Subcutaneous abdominal adipose tissue (tissue), 5 donors: ENCODE measurements at regions not wholly inside any gene's neighbourhood (a gene's known extent, or its start where the extent isn't known, plus 50 kb on each side); places are given as distances from the start of the nearest gene placed in this dataset.

Experiments used
- H3K27ac ChIP-seq: one replicate; pipeline ENCODE4 v1.7.0; 2013; ENCODE audit warnings: low read depth, mild to moderate bottlenecking, inconsistent platforms, low read length, moderate library complexity
- H3K27me3 ChIP-seq, 5 donors: one replicate each; pipeline ENCODE4 v1.7.0; 2013; ENCODE audit warnings: low read length in 5 of 5, inconsistent platforms in 1 of 5; ENCODE audit not compliant: control insufficient read depth in 5 of 5, insufficient read depth in 4 of 5
- H3K36me3 ChIP-seq, 5 donors: one replicate each; pipeline ENCODE4 v1.7.0; 2013; ENCODE audit warnings: low read length in 5 of 5; ENCODE audit not compliant: control insufficient read depth in 5 of 5, insufficient read depth in 5 of 5
- H3K4me1 ChIP-seq, 5 donors: one replicate each; pipeline ENCODE4 v1.7.0; 2013; ENCODE audit warnings: low read length in 5 of 5, mild to moderate bottlenecking in 3 of 5, moderate library complexity in 1 of 5; ENCODE audit not compliant: control insufficient read depth in 5 of 5, insufficient read depth in 5 of 5
- H3K4me3 ChIP-seq, 5 donors: one replicate each; pipeline ENCODE4 v1.7.0; 2013; ENCODE audit warnings: low read length in 5 of 5, low read depth in 1 of 5
- H3K9ac ChIP-seq, 5 donors: one replicate each; pipeline ENCODE4 v1.7.0; 2013; ENCODE audit warnings: low read length in 5 of 5, mild to moderate bottlenecking in 4 of 5, moderate library complexity in 3 of 5
- H3K9me3 ChIP-seq, 5 donors: one replicate each; pipeline ENCODE4 v1.7.0; 2013; ENCODE audit warnings: low read length in 5 of 5; ENCODE audit not compliant: control insufficient read depth in 5 of 5
- donor health status: healthy.
- donor health status: healthy.
- donor health status: healthy.
- donor health status: healthy.
- donor health status: healthy.

- Histone ChIP-seq H3K4me1 (peaks cover 0 to 5% (median 0%) of the 10 kb centered on the region in 5 donors), H3K27ac (no peak overlapping the region), H3K27me3 (no peaks in the 10 kb centered on the region), H3K36me3 (no peaks in the 10 kb centered on the region), H3K9me3 (no peaks in the 10 kb centered on the region), H3K9ac (no peak overlapping the region), H3K4me3 (no peak overlapping the region)
These were observed 508.5 kb downstream of the KLF12 start for GRCh38 chr13:73625562-73626339.

GRCh38 chr13:73623281-73623680 is 510.9 kb downstream of the KLF12 start:
- H3K27me3 ChIP-seq, result no peaks in the 10 kb centered on the region
- H3K4me1 ChIP-seq, result peaks cover 0 to 5% (median 0%) of the 10 kb centered on the region in 5 donors
- H3K27ac ChIP-seq, result no peak overlapping the region
- H3K4me3 ChIP-seq, result no peak overlapping the region
- H3K36me3 ChIP-seq, result no peaks in the 10 kb centered on the region
- H3K9ac ChIP-seq, result no peak overlapping the region
- H3K9me3 ChIP-seq, result no peaks in the 10 kb centered on the region

GRCh38 chr13:73622381-73622780 is 511.8 kb downstream of the KLF12 start:
- no peak overlapping the region for H3K27ac ChIP-seq
- H3K4me1 ChIP-seq, result peaks cover 0 to 5% (median 0%) of the 10 kb centered on the region in 5 donors
- no peaks in the 10 kb centered on the region for H3K36me3 ChIP-seq
- H3K9ac ChIP-seq, result no peak overlapping the region
- H3K4me3 ChIP-seq, result no peak overlapping the region
- H3K9me3 ChIP-seq, result no peaks in the 10 kb centered on the region
- H3K27me3 ChIP-seq, result no peaks in the 10 kb centered on the region

- peaks cover 0 to 5% (median 0%) of the 10 kb centered on the region in 5 donors for H3K4me1 ChIP-seq
- H3K4me3 ChIP-seq, result no peak overlapping the region
- H3K27me3 ChIP-seq, result no peaks in the 10 kb centered on the region
- H3K9ac ChIP-seq, result no peak overlapping the region
- no peaks in the 10 kb centered on the region for H3K36me3 ChIP-seq
- H3K27ac ChIP-seq, result no peak overlapping the region
- H3K9me3 ChIP-seq, result peaks cover 0 to 2% (median 0%) of the 10 kb centered on the region in 5 donors
These were observed 515.8 kb downstream of the KLF12 start for GRCh38 chr13:73618275-73618865.

GRCh38 chr13:73616861-73617260 is 517.3 kb downstream of the KLF12 start:
- Histone ChIP-seq H3K36me3 (no peaks in the 10 kb centered on the region), H3K4me3 (no peak overlapping the region), H3K9ac (no peak overlapping the region), H3K27ac (no peak overlapping the region), H3K27me3 (no peaks in the 10 kb centered on the region), H3K4me1 (no peaks in the 10 kb centered on the region), H3K9me3 (peaks cover 0 to 7% (median 0%) of the 10 kb centered on the region in 5 donors)

- no peaks in the 10 kb centered on the region for H3K27me3 ChIP-seq
- H3K4me1 ChIP-seq, result no peaks in the 10 kb centered on the region
- no peaks in the 10 kb centered on the region for H3K36me3 ChIP-seq
- H3K9ac ChIP-seq, result no peak overlapping the region
- H3K27ac ChIP-seq, result no peak overlapping the region
- H3K9me3 ChIP-seq, result peaks cover 0 to 7% (median 0%) of the 10 kb centered on the region in 5 donors
- H3K4me3 ChIP-seq, result no peak overlapping the region
These were observed 523.2 kb downstream of the KLF12 start for GRCh38 chr13:73610799-73611592.

- Histone ChIP-seq H3K4me1 (no peaks in the 10 kb centered on the region), H3K27me3 (no peaks in the 10 kb centered on the region), H3K4me3 (no peak overlapping the region), H3K9ac (no peak overlapping the region), H3K27ac (no peak overlapping the region), H3K36me3 (no peaks in the 10 kb centered on the region), H3K9me3 (peaks cover 0 to 7% (median 5%) of the 10 kb centered on the region in 5 donors)
These were observed 525.3 kb downstream of the KLF12 start for GRCh38 chr13:73608711-73609485.

- H3K9me3 ChIP-seq, result peaks cover 0 to 10% (median 5%) of the 10 kb centered on the region in 5 donors
- no peaks in the 10 kb centered on the region for H3K4me1 ChIP-seq
- H3K36me3 ChIP-seq, result no peaks in the 10 kb centered on the region
- no peak overlapping the region for H3K27ac ChIP-seq
- no peak overlapping the region for H3K4me3 ChIP-seq
- no peak overlapping the region for H3K9ac ChIP-seq
- no peaks in the 10 kb centered on the region for H3K27me3 ChIP-seq
These were observed 526.1 kb downstream of the KLF12 start for GRCh38 chr13:73608157-73608516.

- no peak overlapping the region for H3K27ac ChIP-seq
- H3K9me3 ChIP-seq, result peaks cover 0 to 8% (median 5%) of the 10 kb centered on the region in 5 donors
- H3K4me3 ChIP-seq, result no peak overlapping the region
- no peaks in the 10 kb centered on the region for H3K4me1 ChIP-seq
- no peaks in the 10 kb centered on the region for H3K36me3 ChIP-seq
- H3K27me3 ChIP-seq, result no peaks in the 10 kb centered on the region
- no peak overlapping the region for H3K9ac ChIP-seq
These were observed 526.6 kb downstream of the KLF12 start for GRCh38 chr13:73607489-73608156.
